WTC11 (cell line): ENCODE measurements at regions not wholly inside any gene's neighbourhood (a gene's known extent, or its start where the extent isn't known, plus 50 kb on each side); places are given as distances from the start of the nearest gene placed in this dataset.

ENCODE experiments used
- ATAC-seq: fragments of 200-7000 bp; cut with Tn5 transposase; 2 replicates; pipeline ENCODE4 v1.10.0; 2021; ENCODE audit warnings: mild to moderate bottlenecking, moderate library complexity
- CTCF ChIA-PET: fragments of 300-600 bp; sonication (Branson Sonifier 250); formaldehyde crosslinking; loops from one replicate; lab custom pipeline; 2021; ENCODE audit warnings: antibody characterized with exemption; lab: Charles Lee
- POLR2A ChIA-PET: fragments of 350-600 bp; sonication (Branson Sonifier 250); formaldehyde crosslinking; loops from one replicate; lab custom pipeline; 2021; ENCODE audit warnings: antibody characterized with exemption; lab: Charles Lee
- DNase-seq: peaks from one replicate; pipeline ENCODE4 v3.0.0; 2021; ENCODE audit warnings: low spot score
- H3K27ac Mint-ChIP-seq: 2 replicates; pipeline ENCODE4 v1.8.0; 2021; ENCODE audit warnings: mixed read lengths
- H3K27me3 Mint-ChIP-seq: 2 replicates; pipeline ENCODE4 v1.8.0; 2021; ENCODE audit warnings: low read depth, mild to moderate bottlenecking, moderate library complexity, mixed read lengths
- H3K36me3 Mint-ChIP-seq: 2 replicates; pipeline ENCODE4 v1.8.0; 2021; ENCODE audit warnings: mixed read lengths
- H3K4me1 Mint-ChIP-seq: 2 replicates; pipeline ENCODE4 v1.8.0; 2022; ENCODE audit warnings: mixed read lengths
- H3K4me3 Mint-ChIP-seq: 2 replicates; pipeline ENCODE4 v1.8.0; 2021; ENCODE audit warnings: mild to moderate bottlenecking, moderate library complexity, mixed read lengths
- H3K9me3 Mint-ChIP-seq: 2 replicates; pipeline ENCODE4 v1.8.0; 2021; ENCODE audit warnings: mixed read lengths
- AR ChIP-seq: fragments of 250-450 bp; sonication (Bioruptor Pico); IDR thresholded peaks from 2 replicates; pipeline ENCODE4 v1.9.0; 2021; ENCODE audit warnings: mild to moderate bottlenecking
- ATF2 ChIP-seq: sonication (generic); formaldehyde crosslinking; IDR thresholded peaks from 2 replicates; pipeline ENCODE4 v1.8.1; 2022; ENCODE audit warnings: low read depth, missing genetic modification reagents, borderline replicate concordance
- ATF6 ChIP-seq: sonication (generic); formaldehyde crosslinking; IDR thresholded peaks from 2 replicates; pipeline ENCODE4 v1.8.1; 2023; ENCODE audit warnings: mild to moderate bottlenecking, missing genetic modification reagents
- CBFB ChIP-seq: sonication (generic); formaldehyde crosslinking; IDR thresholded peaks from 2 replicates; pipeline ENCODE4 v1.8.1; 2022; ENCODE audit warnings: mild to moderate bottlenecking, low read depth, missing genetic modification reagents
- CTCF ChIP-seq: fragments of 200-600 bp; IDR thresholded peaks from 2 replicates; pipeline ENCODE4 v1.8.0; 2022; ENCODE audit warnings: antibody characterized with exemption
- E2F1 ChIP-seq: sonication (generic); formaldehyde crosslinking; IDR thresholded peaks from 2 replicates; pipeline ENCODE4 v1.8.0; 2022; ENCODE audit warnings: mild to moderate bottlenecking, missing genetic modification reagents
- E2F4 ChIP-seq: sonication (generic); formaldehyde crosslinking; IDR thresholded peaks from 2 replicates; pipeline ENCODE4 v1.8.1; 2022; ENCODE audit warnings: low read depth, mild to moderate bottlenecking, moderate library complexity, missing genetic modification reagents, borderline replicate concordance
- EMX1 ChIP-seq: fragments of 250-450 bp; sonication (Bioruptor Pico); IDR thresholded peaks from 2 replicates; pipeline ENCODE4 v1.8.0; 2021; ENCODE audit warnings: mild to moderate bottlenecking
- ESRRA ChIP-seq: sonication (generic); formaldehyde crosslinking; IDR thresholded peaks from 2 replicates; pipeline ENCODE4 v1.8.1; 2022; ENCODE audit warnings: mild to moderate bottlenecking, missing genetic modification reagents, borderline replicate concordance
- FOXK1 ChIP-seq: sonication (generic); formaldehyde crosslinking; IDR thresholded peaks from 2 replicates; pipeline ENCODE4 v1.8.0; 2022; ENCODE audit warnings: mild to moderate bottlenecking, moderate library complexity, missing genetic modification reagents
- HMGXB4 ChIP-seq: sonication (generic); formaldehyde crosslinking; IDR thresholded peaks from 2 replicates; pipeline ENCODE4 v1.8.1; 2023; ENCODE audit warnings: mild to moderate bottlenecking, moderate library complexity, missing genetic modification reagents
- RORB ChIP-seq: fragments of 250-450 bp; sonication (Bioruptor Pico); IDR thresholded peaks from 2 replicates; pipeline ENCODE4 v1.9.0; 2021; ENCODE audit warnings: mild to moderate bottlenecking
- SMAD3 ChIP-seq: sonication (generic); formaldehyde crosslinking; IDR thresholded peaks from 2 replicates; pipeline ENCODE4 v1.8.0; 2022; ENCODE audit warnings: missing genetic modification reagents, mild to moderate bottlenecking, borderline replicate concordance
- SMAD4 ChIP-seq: sonication (generic); formaldehyde crosslinking; IDR thresholded peaks from 2 replicates; pipeline ENCODE4 v1.8.0; 2022; ENCODE audit warnings: mild to moderate bottlenecking, missing genetic modification reagents
- TEAD4 ChIP-seq: sonication (generic); formaldehyde crosslinking; IDR thresholded peaks from 2 replicates; pipeline ENCODE4 v1.8.0; 2022; ENCODE audit warnings: mild to moderate bottlenecking, missing genetic modification reagents
- TP53 ChIP-seq: sonication (generic); formaldehyde crosslinking; IDR thresholded peaks from 2 replicates; pipeline ENCODE4 v1.8.1; 2023; ENCODE audit warnings: mild to moderate bottlenecking, missing genetic modification reagents
- USF2 ChIP-seq: sonication (generic); formaldehyde crosslinking; IDR thresholded peaks from 2 replicates; pipeline ENCODE4 v1.8.1; 2023; ENCODE audit warnings: mild to moderate bottlenecking, missing genetic modification reagents, moderate library complexity
- ZNF416 ChIP-seq: fragments of 250-450 bp; sonication (Bioruptor Pico); IDR thresholded peaks from 2 replicates; pipeline ENCODE4 v1.9.0; 2021; ENCODE audit warnings: mild to moderate bottlenecking, inconsistent platforms
- ZNF423 ChIP-seq: fragments of 250-450 bp; sonication (Bioruptor Pico); IDR thresholded peaks from 2 replicates; pipeline ENCODE4 v2.1.2; 2022; ENCODE audit warnings: mild to moderate bottlenecking, moderate library complexity
- ZNF512 ChIP-seq: sonication (generic); formaldehyde crosslinking; IDR thresholded peaks from 2 replicates; pipeline ENCODE4 v1.8.1; 2022; ENCODE audit warnings: missing genetic modification reagents, borderline replicate concordance
- ZSCAN18 ChIP-seq: fragments of 250-450 bp; sonication (Bioruptor Pico); IDR thresholded peaks from 2 replicates; pipeline ENCODE4 v2.1.2; 2022; ENCODE audit warnings: mild to moderate bottlenecking, moderate library complexity

GRCh38 chr10:29776246-29776645, 141.5 kb upstream of the SVIL start (continued):
- TF ChIP-seq CTCF: no peak
- TF ChIP-seq FOXK1: no peak
- no peak for TF ChIP-seq E2F1 (CRISPR knock-in tag)
- no peak for TF ChIP-seq HMGXB4 (CRISPR knock-in tag)
- no peak for TF ChIP-seq TEAD4

GRCh38 chr10:29774475-29774874, 139.7 kb upstream of the SVIL start:
- Mint-ChIP-seq H3K27me3 (peaks cover 3% of the 10 kb centered on the region; the same call in 1 of the 2 replicates), H3K27ac (no peak overlapping the region), H3K36me3 (peaks cover 6% of the 10 kb centered on the region), H3K4me3 (no peak overlapping the region), H3K9me3 (peaks cover 17% of the 10 kb centered on the region), H3K4me1 (peaks cover 9% of the 10 kb centered on the region; the same call in 1 of the 2 replicates)
- CTCF ChIA-PET: no interaction called here
- DNase-seq (no peak), ATAC-seq (no peak)
- POLR2A ChIA-PET: no interaction called here
- TF ChIP-seq EMX1 (CRISPR knock-in tag) (no peak), ZSCAN18 (CRISPR knock-in tag) (no peak), AR (CRISPR knock-in tag) (no peak), CBFB (no peak), SMAD3 (CRISPR knock-in tag) (no peak), ZNF512 (no peak), RORB (CRISPR knock-in tag) (no peak), ZNF423 (CRISPR knock-in tag) (no peak), TP53 (CRISPR knock-in tag) (no peak), ZNF416 (CRISPR knock-in tag) (no peak), SMAD4 (CRISPR knock-in tag) (no peak), E2F4 (CRISPR knock-in tag) (no peak), ATF6 (CRISPR knock-in tag) (no peak), ATF2 (CRISPR knock-in tag) (no peak), USF2 (CRISPR knock-in tag) (no peak), ESRRA (CRISPR knock-in tag) (no peak)
